C1 segment of cervical spinal cord (tissue), 14 donors: ENCODE measurements at regions not wholly inside any gene's neighbourhood (a gene's known extent, or its start where the extent isn't known, plus 50 kb on each side); places are given as distances from the start of the nearest gene placed in this dataset.

Experiments used
- DNase-seq, 14 donors: peaks; one replicate each; lab custom pipeline; 2025; lab: John Stamatoyannopoulos, UW

DNA sequence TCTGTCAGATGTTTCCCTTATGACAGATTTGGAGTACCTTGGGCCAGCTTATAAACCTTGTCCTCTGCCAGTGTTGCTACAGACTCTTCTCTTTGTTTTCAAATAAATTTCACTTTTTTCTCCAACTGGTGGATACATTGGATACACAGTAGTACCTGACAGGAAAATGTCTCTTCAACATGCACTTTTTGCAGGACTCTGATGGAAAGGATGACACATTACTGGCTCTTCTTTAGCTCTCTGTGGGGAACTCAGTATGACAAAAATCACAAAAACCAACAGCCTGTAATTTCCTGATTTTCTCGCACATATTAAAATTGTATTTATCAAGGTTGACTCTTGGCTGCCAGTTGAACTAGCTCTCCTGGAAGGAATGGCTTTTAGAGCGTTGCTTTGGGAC is 61.3 kb upstream of the GIMD1 start:
- no peak for DNase-seq

GRCh38 chr4:106426069-106426468 is 57.5 kb upstream of the GIMD1 start:
- no peak for DNase-seq

GRCh38 chr4:106425576-106425975 is 57.0 kb upstream of the GIMD1 start:
- DNase-seq = no peak

DNA sequence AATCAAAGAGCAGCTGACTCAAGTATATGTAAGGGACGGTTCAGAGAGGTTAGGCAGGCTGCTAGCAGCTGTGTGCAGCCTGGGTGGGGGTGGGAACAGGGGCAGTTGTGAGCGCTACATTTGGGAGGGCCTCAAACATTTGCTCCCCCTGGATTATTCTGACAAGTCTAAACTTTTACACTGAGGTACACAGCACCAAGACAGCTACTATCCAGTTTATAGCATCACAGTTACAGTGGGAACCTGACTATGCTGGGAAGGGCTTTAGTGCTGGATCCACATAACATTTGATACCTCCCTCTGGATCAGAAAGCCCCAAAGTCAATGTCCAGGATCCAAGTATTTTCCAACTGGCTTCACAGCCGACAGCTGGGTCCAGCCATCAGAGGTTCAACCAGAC is 55.8 kb upstream of the GIMD1 start:
- DNase-seq = no peak

DNA sequence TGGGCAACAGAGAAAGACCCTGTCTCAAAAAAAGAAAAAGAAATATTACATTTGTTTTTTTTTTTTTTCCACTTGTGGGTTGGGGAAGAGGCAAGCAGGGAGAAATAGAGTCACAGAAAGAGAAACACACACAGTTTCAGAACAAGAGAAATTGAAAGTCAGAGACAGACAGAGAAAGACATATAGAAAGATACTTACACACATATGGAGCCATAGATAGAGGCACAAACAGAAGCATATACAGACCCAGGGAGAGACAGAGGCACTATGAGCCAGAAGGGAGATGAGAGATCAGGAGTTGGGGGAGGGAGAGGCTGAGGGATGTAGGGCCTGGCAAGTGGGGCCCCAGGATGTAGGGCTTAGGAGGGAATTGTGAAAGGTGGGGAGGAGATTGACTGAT is 55.2 kb upstream of the GIMD1 start:
- DNase-seq = no peak

GRCh38 chr4:106422766-106423165 is 54.2 kb upstream of the GIMD1 start:
- no peak for DNase-seq

DNA sequence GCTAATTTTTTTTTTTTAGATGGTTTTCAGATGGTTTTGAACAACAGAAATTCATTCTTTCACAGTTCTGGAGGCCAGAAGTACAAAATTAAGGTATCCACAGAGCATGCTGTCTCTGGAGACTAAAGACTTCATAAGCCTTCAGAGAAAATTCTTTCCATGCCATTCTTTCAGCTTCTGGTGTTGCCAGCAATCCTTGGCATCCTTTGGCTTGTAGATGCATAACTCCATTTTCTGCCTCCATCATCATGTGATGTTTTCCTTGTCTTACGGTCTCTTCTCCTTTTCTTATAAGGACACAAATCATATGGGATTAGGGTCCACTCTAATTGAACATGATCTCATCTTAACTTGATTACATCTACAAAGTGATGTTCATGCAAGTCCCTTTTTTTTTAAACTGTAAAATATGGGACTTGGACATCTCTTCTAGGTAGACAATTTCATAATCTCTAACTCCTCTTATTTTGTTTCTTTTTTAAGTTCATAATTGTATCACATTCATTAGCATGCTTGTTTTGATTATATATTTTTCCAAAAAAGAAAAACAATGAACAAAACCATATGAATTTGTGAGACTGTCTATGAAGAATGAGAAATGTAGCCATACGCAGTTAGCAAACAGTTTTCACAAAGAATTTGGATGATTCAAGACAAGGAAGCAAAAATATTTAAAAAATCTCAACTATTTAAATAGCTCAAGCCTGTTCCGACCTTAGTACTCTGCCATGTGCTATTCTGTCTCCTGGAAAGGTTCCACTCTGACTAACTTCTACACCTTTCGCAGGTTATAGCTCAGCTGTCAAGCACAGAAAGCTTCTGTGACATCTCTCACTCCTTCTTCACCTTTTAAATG is 53.1 kb upstream of the GIMD1 start:
- no peak for DNase-seq

DNA sequence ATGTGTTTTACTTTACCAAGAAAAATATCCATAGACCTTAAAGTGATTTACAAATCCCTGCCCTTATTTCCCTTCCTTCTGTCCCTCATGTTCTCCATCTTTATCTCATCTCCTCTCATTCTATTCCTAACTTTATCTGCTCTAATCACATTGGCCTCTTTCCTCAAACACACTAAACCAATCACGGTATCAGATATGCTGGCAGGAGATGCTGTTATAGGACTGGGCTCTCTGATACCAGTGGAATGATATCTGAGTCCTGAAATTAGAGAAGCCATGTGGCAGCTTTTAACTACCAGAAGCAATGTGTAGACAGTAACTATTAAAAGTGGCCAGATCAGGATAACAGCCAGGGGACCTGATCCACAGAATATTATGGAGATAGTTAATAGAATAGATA is 49.9 kb upstream of the GIMD1 start:
- DNase-seq = no peak
